NCI-H446 treated with DMSO at 0.1 percent for 48 hours (cell line): ENCODE measurements at regions not wholly inside any gene's neighbourhood (a gene's known extent, or its start where the extent isn't known, plus 50 kb on each side); places are given as distances from the start of the nearest gene placed in this dataset.

Source experiments
- DNase-seq: peaks from one replicate; lab custom pipeline; 2025; lab: John Stamatoyannopoulos, UW

DNA sequence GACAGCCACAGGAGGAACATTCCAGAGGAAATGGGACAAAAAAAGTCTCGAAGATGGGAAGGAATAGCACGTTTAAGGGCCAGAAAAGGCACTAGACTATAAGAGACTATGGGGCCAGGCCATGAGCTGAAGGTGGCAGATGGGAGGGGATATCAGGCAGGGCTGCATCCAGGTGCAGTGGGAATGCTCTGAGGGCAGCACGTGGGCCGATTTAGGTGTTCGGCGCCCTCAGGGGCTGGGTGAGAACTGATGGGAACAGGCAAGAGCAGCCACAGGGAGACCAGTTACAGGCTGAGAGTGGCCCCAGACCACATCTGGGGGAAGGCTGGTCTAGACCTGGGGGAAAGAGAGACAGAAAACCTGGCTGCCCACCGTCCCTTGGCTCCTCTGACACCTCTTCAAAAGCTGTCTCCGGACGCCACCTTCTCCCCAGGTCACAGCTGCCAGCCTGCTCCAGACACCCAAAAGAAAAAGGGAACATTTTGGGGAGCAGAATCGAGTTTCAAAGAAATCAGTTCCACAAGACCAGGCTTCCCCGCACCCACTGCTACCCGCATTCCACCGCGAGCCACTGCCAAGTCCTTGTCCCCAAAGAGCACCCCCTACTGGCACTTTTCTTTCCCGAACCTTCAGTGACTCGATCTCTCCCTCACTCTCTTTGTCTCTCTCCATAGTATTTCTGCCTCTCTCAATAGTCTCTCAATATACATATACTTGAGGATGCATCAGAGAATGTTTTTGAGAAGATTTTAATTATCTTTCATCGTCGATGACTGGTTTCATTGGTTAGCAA, 190.1 kb upstream of the AGAP1 start:
- DNase-seq = no peak

- DNase-seq = no peak
Measured at GRCh38 chr2:235305678-235306077, 188.2 kb upstream of the AGAP1 start.

GRCh38 chr2:235311044-235311443, 182.8 kb upstream of the AGAP1 start:
- no peak for DNase-seq

DNA sequence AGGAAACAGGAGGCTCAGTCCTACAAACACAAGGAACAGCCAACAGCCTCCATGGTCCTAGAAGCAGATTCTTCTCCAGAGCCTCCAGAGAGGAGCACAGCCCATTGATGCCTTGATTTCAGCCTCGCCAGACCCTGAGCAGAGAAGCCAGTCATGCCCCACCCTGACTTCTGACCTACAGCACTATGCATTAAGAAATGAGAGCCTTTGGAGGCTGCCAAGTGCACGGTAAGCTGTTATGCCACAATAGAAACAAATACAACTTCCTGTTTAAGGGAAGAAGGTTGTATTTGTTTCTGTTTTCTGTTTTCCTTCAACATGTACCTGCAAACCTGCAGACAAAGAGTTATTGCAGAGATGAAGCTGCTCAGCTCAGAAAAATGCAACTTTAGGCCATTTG, 181.3 kb upstream of the AGAP1 start:
- no peak for DNase-seq

GRCh38 chr2:235314371-235314930, 179.4 kb upstream of the AGAP1 start:
- no peak for DNase-seq

DNA sequence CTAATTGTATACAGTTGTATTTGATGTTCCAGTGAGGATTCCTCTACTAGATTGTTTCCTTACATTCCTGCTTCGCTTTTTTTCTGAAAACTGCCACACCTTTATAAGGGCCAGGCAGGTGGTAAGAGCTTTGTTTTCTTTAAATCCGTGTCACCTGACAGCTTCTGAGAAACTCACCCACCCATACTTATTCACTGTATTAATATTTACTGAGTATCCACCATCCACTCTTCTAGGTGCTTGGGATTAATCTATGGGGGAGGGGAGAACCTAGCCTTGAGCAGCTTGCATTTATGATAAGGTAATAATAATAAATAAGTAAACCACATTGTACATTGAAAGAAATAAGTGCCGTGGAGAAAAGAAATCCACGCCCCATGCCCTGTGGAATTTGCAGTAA, 174.7 kb upstream of the AGAP1 start:
- no peak for DNase-seq

- DNase-seq = no peak
Measured at GRCh38 chr2:235320326-235320725, 173.5 kb upstream of the AGAP1 start.

GRCh38 chr2:235324324-235324723, 169.5 kb upstream of the AGAP1 start:
- no peak for DNase-seq

DNA sequence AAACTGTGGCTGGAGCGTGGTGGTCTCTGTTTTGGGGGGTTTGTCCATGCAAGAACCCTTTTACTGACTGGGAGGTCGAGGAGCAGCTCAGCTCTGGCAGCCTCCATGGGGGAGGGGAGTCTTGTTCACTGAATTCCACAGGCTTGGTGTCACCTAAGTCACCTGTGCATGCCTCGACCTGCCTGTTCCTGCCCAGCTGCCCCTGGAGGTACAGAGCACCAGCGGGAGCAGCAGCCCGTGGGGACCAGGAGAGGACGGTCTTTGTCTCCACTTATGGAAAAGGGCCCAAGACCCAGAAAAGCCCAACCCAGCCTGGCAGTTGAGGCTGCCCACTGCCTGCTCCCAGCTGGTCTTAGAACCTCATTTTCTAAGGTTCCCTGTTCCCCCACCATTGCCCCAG, 168.7 kb upstream of the AGAP1 start:
- no peak for DNase-seq

- no peak for DNase-seq
Measured at GRCh38 chr2:235328991-235329390, 164.9 kb upstream of the AGAP1 start.

GRCh38 chr2:235330775-235331451, 162.9 kb upstream of the AGAP1 start:
- peak; percentile 10 for DNase-seq

DNA sequence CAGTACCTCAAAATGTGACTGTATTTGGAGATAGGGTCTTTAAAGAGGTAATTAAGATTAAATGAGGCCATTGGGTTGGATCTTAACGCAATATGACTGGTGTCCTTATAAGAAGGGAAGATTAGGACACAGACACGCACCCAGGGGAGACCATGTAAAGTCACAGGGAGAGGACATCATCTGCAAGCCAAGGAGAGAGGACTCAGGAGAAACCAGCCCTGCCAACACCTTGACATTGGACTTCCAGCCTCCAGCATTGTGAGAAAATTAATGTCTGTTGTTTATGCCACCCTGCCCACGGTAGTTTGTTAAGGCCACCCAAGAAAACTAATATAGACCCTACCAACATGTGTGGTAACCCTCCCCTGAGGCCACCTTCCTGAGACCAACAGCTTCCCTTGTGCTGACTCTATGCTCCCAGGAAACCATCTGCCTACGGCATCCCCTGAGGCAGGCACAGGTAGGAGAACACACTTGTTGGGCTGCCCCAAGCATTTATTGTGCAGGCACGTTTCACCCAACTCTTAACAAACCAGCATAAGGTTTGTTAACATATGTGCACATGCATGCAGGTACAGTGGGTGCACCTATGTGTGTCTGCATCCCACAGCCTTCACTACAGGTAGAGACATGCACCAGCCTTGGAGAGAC, 161.5 kb upstream of the AGAP1 start:
- DNase-seq = no peak

DNA sequence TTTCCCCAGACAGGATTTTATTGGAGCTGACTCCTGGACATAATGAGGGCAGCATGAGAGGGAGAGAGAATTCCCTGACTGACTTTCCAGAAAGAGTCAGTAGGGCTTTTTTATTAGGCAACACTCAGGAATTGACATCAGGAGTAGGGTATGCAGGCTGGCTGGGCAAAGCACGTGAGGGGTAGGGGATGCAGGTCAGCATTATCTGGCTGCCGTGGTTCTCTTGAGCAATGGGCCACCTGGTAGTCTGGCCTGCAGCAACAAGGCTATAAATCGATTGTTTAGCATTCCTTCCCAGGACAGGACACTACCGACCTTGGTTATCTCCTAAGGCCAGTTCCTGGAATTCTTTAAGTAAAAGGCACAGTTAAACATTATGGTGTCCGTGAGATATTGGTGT, 160.8 kb upstream of the AGAP1 start:
- no peak for DNase-seq

GRCh38 chr2:235334179-235334578, 159.7 kb upstream of the AGAP1 start:
- DNase-seq = no peak

GRCh38 chr2:235343156-235343774, 150.6 kb upstream of the AGAP1 start:
- DNase-seq = no peak

- no peak for DNase-seq
Measured at GRCh38 chr2:235343869-235344268, 150.0 kb upstream of the AGAP1 start.

- DNase-seq = no peak
Measured at GRCh38 chr2:235345745-235346144, 148.1 kb upstream of the AGAP1 start.

DNA sequence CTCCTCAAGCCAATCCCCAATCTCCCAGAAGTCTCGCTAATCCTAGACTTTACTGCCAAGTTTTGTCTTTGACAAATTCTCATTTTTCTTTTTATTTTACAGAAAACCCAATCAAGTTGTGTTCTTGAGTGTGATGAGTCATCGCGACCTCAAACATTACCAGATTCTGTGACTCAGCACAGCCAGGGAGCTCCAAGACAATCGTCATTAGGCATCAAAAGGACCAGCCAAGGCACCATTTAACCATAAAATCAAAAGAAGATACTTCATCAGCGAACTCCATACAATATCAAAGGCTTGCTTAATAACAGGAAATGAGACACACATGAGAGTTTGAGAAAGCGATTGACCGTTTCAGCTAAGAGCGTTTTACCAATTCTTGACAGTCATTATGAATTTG, 146.2 kb upstream of the AGAP1 start:
- no peak for DNase-seq

- no peak for DNase-seq
Measured at GRCh38 chr2:235348329-235348728, 145.5 kb upstream of the AGAP1 start.

DNA sequence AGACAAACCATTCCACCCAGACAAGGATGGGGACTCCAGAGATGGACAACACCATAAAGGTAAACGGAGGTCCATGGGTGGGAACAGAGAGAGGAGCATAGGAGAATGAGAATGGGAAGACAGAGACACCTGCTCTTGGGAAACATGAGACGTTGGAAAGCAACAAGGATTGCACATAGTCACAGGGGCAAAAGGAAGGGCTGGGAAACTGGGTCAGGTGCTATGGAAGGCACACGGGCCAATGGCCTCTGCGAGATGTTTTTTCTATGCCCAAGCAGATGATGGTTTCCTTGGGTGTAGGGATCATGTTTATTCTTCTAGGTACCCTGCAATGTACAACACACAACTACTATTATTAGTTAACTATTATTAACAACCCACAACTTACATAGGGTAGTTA, 143.6 kb upstream of the AGAP1 start:
- no peak for DNase-seq

- DNase-seq = no peak
Measured at GRCh38 chr2:235352541-235352940, 141.3 kb upstream of the AGAP1 start.

GRCh38 chr2:235357881-235358280, 136.0 kb upstream of the AGAP1 start:
- DNase-seq = no peak
